ENCODE measurements at regions not wholly inside any gene's neighbourhood (a gene's known extent, or its start where the extent isn't known, plus 50 kb on each side); places are given as distances from the start of the nearest gene placed in this dataset.

GRCh38 chr14:79991866-79992265, 219.4 kb downstream of the DIO2 start:
- no peaks in the 10 kb centered on the region for H3K4me1 ChIP-seq
- H3K9me3 ChIP-seq (ENCODE audit: control insufficient read depth, low read length): no peaks in the 10 kb centered on the region
- H3K9ac ChIP-seq: no peak overlapping the region
- H3K27me3 ChIP-seq (ENCODE audit: control insufficient read depth, insufficient read depth, low read length): no peaks in the 10 kb centered on the region
- H2AFZ ChIP-seq: no peak overlapping the region
- no peak overlapping the region for H3K27ac ChIP-seq
- H3K4me3 ChIP-seq (ENCODE audit: low read depth, low read length): no peak overlapping the region
- no peak overlapping the region for H3K4me2 ChIP-seq (ENCODE audit: low read length)
- TF ChIP-seq CTCF (IDR thresholded peaks at IDR 0.05): no peak
- H3K36me3 ChIP-seq (ENCODE audit: control insufficient read depth, insufficient read depth, low read length): no peaks in the 10 kb centered on the region
- H3K79me2 ChIP-seq: no peaks in the 10 kb centered on the region

- H3K79me2 ChIP-seq: no peaks in the 10 kb centered on the region
- H3K4me2 ChIP-seq (ENCODE audit: low read length): no peak overlapping the region
- no peaks in the 10 kb centered on the region for H3K36me3 ChIP-seq (ENCODE audit: control insufficient read depth, insufficient read depth, low read length)
- H3K4me1 ChIP-seq: no peaks in the 10 kb centered on the region
- no peaks in the 10 kb centered on the region for H3K27me3 ChIP-seq (ENCODE audit: control insufficient read depth, insufficient read depth, low read length)
- H3K4me3 ChIP-seq (ENCODE audit: low read depth, low read length): no peak overlapping the region
- H2AFZ ChIP-seq: no peak overlapping the region
- no peak overlapping the region for H3K9ac ChIP-seq
- no peak for TF ChIP-seq CTCF (IDR thresholded peaks at IDR 0.05)
- no peak overlapping the region for H3K27ac ChIP-seq
- no peaks in the 10 kb centered on the region for H3K9me3 ChIP-seq (ENCODE audit: control insufficient read depth, low read length)
Observed at GRCh38 chr14:79989990-79990389, 221.3 kb downstream of the DIO2 start.

- TF ChIP-seq CTCF (IDR thresholded peaks at IDR 0.05): no peak
- Histone ChIP-seq H3K9ac (no peak overlapping the region), H3K4me1 (no peaks in the 10 kb centered on the region), H3K4me3 (ENCODE audit: low read depth, low read length) (no peak overlapping the region), H2AFZ (no peak overlapping the region), H3K27me3 (ENCODE audit: control insufficient read depth, insufficient read depth, low read length) (no peaks in the 10 kb centered on the region), H3K9me3 (ENCODE audit: control insufficient read depth, low read length) (no peaks in the 10 kb centered on the region), H3K4me2 (ENCODE audit: low read length) (no peak overlapping the region), H3K27ac (no peak overlapping the region), H3K36me3 (ENCODE audit: control insufficient read depth, insufficient read depth, low read length) (no peaks in the 10 kb centered on the region), H3K79me2 (no peaks in the 10 kb centered on the region)
Observed at GRCh38 chr14:79986251-79986650, 225.1 kb downstream of the DIO2 start.

- no peak for TF ChIP-seq CTCF (IDR thresholded peaks at IDR 0.05)
- no peaks in the 10 kb centered on the region for H3K27me3 ChIP-seq (ENCODE audit: control insufficient read depth, insufficient read depth, low read length)
- no peaks in the 10 kb centered on the region for H3K9me3 ChIP-seq (ENCODE audit: control insufficient read depth, low read length)
- no peaks in the 10 kb centered on the region for H3K36me3 ChIP-seq (ENCODE audit: control insufficient read depth, insufficient read depth, low read length)
- H3K4me2 ChIP-seq (ENCODE audit: low read length): no peak overlapping the region
- H3K79me2 ChIP-seq: no peaks in the 10 kb centered on the region
- no peak overlapping the region for H2AFZ ChIP-seq
- no peak overlapping the region for H3K4me3 ChIP-seq (ENCODE audit: low read depth, low read length)
- no peak overlapping the region for H3K9ac ChIP-seq
- H3K27ac ChIP-seq: no peak overlapping the region
- no peaks in the 10 kb centered on the region for H3K4me1 ChIP-seq
Observed at GRCh38 chr14:79972230-79972629, 239.1 kb downstream of the DIO2 start.

GRCh38 chr14:79971330-79971729, 240.0 kb downstream of the DIO2 start:
- Histone ChIP-seq H3K9ac (no peak overlapping the region), H3K4me2 (ENCODE audit: low read length) (no peak overlapping the region), H3K36me3 (ENCODE audit: control insufficient read depth, insufficient read depth, low read length) (no peaks in the 10 kb centered on the region), H3K9me3 (ENCODE audit: control insufficient read depth, low read length) (no peaks in the 10 kb centered on the region), H3K79me2 (no peaks in the 10 kb centered on the region), H3K27me3 (ENCODE audit: control insufficient read depth, insufficient read depth, low read length) (no peaks in the 10 kb centered on the region), H3K4me3 (ENCODE audit: low read depth, low read length) (no peak overlapping the region), H3K4me1 (no peaks in the 10 kb centered on the region), H3K27ac (no peak overlapping the region), H2AFZ (no peak overlapping the region)
- no peak for TF ChIP-seq CTCF (IDR thresholded peaks at IDR 0.05)

Measured in parathyroid adenoma (tissue), 2 donors.